SKM-1 treated with dmso at 0.1 percent for 144 hours (cell line): ENCODE measurements at regions not wholly inside any gene's neighbourhood (a gene's known extent, or its start where the extent isn't known, plus 50 kb on each side); places are given as distances from the start of the nearest gene placed in this dataset.

Experiments
- DNase-seq: peaks from one replicate; lab custom pipeline; 2025; ENCODE audit not compliant: unreplicated experiment; lab: John Stamatoyannopoulos, UW

DNA sequence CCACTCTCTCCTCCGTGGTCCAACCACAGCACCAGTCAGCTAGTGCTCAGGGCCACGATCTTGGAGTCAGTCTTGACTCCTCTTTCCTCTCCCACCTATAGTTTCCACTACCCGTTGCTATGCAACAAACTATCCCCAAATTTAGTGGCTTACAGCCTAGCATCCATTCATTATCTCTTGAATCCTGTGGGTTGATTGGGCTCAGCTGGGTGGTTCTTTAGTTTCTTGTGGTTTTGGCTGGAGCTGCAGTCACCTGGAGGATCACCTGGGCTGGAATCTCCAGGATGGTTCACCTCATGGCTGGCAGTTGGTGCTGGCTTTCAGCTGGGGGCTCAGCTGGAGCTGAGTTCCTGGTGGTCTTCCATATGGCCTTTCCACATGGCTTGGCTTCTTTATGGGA lies 149.9 kb downstream of the ASB1 start:
- DNase-seq, result no peak

- DNase-seq, result no peak
These were observed 151.5 kb downstream of the ASB1 start for GRCh38 chr2:238578256-238578655.

- no peak for DNase-seq
These were observed 153.8 kb downstream of the ASB1 start for GRCh38 chr2:238580486-238580885.

- DNase-seq, result no peak
These were observed 154.4 kb downstream of the ASB1 start for GRCh38 chr2:238581126-238581525.

DNA sequence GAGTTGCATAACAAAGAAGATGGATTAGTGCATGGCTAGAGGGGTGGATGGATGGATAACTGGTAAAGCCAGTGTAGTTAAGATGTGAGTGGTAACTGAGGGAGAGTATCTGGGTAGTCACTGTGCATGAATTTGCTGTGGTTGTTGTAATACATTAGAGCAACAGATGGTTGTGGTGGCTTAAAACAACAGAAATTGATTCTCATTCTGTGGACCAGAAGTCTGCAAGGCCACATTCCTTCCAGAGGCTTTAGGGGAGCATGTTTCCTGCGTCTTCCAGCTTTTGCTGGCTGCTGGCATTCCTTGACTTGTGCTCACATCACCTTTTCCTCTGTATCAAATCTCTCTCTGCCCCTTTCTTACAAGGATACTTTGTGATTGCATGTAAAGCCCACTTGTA lies 155.4 kb downstream of the ASB1 start:
- DNase-seq, result no peak

GRCh38 chr2:238584617-238585016 lies 157.9 kb downstream of the ASB1 start:
- DNase-seq, result no peak

DNA sequence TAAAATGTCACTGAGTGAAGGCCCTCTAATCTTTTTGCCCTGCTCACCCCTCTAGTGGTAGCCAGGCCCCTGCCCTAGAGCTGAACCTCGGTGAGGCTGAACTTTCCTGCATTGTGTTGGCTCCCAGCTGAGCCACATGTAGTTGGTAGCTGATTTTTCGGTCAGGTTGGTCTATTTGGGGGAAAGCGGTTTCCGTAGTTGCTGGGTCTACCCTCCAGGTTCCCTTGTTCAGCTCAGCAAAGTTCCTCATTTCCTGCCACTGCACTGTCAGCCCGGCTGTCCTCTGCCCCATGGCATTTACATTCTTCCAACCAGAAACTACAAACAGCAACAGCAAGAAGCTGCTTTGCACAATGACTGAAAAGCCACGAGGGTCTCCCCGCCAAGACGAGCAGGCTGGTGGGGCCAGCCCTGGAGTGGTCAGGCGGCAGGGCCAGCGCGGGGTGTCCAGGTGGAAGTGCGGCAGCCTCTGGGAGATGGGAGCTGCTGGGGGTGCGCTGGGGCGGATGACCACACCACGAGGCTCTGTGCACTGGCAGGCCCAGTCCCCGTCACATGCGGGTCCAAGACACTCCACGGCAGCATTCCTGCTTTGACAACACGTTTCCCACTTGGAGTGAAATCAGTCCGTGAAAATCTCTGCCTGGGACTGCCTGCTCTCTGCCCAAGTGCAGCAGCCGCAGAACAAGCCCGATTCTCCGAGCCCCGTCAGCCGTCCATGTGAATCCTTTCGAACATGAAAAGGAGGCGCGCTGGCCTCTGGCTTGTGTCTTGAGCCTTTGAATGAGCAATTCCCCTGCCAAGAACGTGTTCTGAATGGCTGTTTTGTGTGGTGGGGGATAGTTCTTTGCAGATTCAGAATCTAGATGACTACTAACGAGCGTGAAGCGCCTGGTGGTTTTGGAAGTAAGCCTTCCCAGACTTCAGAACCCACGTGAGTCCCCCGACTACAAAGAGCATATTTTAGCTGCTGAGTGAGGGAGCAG lies 159.4 kb downstream of the ASB1 start:
- DNase-seq, result no peak

- no peak for DNase-seq
These were observed 160.4 kb downstream of the ASB1 start for GRCh38 chr2:238586931-238587775.

DNA sequence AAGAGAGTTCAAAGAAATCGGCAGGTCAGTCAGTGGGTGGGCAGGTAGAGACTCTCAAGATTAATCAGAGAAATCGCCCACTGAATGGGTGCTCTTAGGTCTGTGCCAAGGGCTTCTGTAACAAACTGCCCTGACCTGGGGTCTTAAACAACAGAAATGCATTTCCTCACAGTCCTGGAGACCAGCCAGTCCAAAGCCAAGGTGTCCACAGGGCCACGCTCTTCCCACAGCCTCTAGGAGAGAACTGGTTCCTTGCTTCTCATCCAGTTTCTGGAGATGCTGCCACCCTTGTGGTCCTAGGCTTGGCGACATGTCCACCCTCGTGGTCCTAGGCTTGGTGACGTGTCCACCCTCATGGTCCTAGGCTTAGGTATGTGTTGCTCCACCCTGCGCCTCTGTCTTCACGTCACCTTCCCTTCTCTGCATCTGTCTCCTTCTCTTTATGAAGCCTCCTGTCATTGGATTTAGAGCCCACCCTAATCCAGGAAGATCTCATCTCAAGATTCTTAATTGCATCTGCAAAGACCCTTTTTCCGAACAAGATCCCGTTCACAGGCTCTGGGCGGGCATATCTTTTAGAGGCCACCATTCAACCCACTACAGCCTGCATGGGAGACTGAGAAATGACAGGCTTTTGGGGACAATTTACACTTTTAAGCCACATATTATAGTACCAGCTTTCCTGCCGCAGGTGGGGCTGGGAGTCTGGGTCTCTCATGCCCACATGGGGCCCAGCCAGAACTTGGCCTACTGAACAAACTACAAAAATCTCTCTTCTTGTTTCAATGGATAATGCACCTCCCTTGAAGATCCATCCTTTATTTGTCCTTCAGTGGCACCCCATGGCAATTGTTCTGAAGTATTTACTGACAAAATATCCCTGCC lies 161.3 kb downstream of the ASB1 start:
- DNase-seq, result no peak

DNA sequence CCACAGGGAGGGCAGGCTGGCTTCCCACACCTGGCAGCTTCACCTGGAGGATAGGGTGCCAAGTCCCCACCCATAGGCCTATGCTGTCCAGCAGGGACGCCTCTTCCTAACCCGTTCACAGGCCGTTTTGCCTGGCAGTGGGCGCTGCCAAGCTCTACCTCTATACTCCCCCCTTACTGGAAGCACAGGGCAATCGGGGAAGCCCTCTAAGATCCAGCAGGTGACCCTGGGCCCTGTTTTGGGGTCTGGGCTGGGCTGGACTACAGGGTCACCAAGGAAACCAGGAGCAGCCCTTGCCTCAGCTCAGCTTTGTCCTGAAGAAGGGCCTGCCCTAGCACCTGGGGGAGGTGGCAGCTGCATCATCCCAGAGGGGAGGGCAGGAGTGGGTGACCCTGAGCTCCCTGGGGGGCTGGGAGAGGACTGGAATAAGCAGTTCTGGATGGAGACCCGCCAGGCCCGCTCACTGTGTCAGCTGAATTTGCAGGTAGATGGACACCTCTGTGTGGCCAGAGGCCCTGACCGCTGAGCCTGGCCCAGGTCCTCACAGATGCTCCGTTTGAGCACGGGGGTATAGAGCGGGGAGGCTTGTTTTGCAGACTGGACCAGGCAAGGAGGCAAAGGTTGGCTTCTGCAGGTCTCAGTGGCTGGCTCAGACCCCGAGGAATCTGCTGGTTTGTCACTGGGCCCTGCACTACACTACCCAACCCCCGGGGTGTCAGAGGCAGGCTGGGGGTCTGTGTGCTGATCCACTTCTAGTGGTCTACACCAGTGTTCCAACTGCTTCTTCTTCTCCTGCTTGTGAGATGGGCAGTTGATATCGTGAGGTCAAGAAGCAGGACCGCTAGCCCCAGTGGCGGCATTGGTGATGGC lies 163.1 kb downstream of the ASB1 start:
- DNase-seq, result no peak

DNA sequence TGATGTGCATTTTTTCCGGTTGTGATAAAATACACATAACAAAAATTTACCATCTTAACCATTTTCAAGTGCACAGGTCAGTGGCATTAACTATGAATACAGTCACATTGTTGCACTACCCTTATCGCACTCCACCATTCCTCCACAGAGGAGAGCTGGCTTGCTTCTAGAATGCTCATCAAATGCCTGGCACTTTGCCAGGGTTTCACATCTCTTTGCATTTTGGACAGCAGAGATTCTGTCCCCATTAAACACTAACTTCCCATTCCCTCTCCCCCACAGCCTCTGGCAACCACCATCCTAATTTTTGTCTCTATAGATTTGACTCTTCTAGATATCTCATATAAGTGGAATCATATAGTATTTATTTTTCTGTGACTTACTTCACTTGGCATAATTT lies 165.0 kb downstream of the ASB1 start:
- no peak for DNase-seq

DNA sequence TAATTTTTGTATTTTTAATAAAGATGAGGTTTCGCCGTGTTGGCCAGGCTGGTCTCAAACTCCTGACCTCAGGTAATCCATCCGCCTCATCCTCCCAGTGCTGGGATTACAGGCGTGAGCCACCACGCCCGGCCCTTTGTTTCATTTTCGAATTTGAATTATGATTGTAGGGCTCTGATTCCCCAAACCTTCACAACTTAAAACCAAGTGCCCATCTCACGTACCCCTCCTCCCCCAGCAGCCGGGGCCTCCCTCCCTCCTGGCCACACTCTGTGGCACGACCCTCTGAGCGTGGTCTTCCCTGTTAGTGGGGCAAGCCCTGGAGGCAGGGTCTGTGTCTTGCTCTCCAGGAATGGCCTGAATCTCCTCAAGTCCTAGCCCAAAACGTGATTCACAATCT lies 166.5 kb downstream of the ASB1 start:
- DNase-seq, result no peak

DNA sequence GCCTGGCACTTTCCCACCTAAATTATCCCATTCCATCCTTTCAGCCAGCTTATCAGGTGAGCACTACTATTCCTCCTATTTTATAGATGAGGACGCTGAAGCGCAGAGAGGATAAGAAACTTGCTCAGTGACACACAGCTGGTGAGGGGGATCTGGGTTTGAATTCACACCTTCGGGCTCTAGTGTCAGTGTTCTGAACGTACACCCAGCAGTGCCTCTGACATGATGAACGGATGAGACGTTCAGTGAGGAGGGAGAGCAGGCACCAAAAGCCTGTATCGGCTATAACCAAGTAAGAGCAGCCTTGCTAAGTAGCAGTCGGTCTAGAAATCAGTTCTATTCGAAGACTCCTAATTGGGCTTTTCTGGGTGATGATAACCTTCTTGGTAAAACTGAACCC lies 167.0 kb downstream of the ASB1 start:
- DNase-seq, result no peak

- no peak for DNase-seq
These were observed 168.3 kb downstream of the ASB1 start for GRCh38 chr2:238594796-238595749.

GRCh38 chr2:238595750-238596570 lies 169.2 kb downstream of the ASB1 start:
- no peak for DNase-seq

GRCh38 chr2:238596571-238597551 lies 170.1 kb downstream of the ASB1 start:
- no peak for DNase-seq
